ENCODE measurements at regions not wholly inside any gene's neighbourhood (a gene's known extent, or its start where the extent isn't known, plus 50 kb on each side); places are given as distances from the start of the nearest gene placed in this dataset.

DNA sequence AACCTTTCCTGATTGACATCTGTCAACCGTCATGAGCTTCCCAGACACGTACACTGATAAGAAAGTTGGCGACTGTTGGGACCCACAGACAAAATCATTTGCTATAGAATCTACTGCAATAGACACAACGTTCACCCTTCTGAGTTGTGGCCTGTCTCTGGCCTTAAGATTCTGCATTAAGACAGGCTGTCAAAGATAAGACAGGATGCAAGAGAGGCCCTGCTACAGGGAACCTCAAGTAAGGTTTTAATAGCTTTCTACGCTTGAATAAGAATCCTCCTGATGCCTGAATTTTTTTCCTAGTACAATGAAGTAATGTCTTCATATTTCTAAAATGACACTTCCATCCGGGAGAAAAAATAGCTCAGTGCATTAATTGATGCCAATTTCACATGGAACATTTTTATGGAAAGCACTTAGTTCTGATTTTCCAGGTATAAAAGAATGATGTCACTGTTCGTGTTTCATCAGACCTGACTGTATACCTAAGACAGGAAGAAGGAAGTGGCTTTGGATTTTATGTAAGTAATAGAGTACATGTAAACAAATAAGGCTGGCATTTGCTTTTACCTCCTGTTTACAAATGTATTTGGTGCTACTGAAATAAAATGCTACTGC lies 275.2 kb upstream of the GPC6 start:
- no peak for TF ChIP-seq GLIS3 (CRISPR knock-in tag; IDR thresholded peaks at IDR 0.05)
- TF ChIP-seq, protein P1, sequence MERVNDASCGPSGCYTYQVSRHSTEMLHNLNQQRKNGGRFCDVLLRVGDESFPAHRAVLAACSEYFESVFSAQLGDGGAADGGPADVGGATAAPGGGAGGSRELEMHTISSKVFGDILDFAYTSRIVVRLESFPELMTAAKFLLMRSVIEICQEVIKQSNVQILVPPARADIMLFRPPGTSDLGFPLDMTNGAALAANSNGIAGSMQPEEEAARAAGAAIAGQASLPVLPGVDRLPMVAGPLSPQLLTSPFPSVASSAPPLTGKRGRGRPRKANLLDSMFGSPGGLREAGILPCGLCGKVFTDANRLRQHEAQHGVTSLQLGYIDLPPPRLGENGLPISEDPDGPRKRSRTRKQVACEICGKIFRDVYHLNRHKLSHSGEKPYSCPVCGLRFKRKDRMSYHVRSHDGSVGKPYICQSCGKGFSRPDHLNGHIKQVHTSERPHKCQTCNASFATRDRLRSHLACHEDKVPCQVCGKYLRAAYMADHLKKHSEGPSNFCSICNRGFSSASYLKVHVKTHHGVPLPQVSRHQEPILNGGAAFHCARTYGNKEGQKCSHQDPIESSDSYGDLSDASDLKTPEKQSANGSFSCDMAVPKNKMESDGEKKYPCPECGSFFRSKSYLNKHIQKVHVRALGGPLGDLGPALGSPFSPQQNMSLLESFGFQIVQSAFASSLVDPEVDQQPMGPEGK (CRISPR knock-in tag; IDR thresholded peaks at IDR 0.05; ENCODE audit: borderline replicate concordance), result no peak
- no peak for TF ChIP-seq ZFP30 (CRISPR knock-in tag; IDR thresholded peaks at IDR 0.05)
- no peak for TF ChIP-seq RARB (CRISPR knock-in tag; IDR thresholded peaks at IDR 0.05)
- no peak for TF ChIP-seq ESRRG (CRISPR knock-in tag; IDR thresholded peaks at IDR 0.05)
- no peak for TF ChIP-seq BACH2 (CRISPR knock-in tag; IDR thresholded peaks at IDR 0.05; ENCODE audit: borderline replicate concordance)
- TF ChIP-seq, protein P2, sequence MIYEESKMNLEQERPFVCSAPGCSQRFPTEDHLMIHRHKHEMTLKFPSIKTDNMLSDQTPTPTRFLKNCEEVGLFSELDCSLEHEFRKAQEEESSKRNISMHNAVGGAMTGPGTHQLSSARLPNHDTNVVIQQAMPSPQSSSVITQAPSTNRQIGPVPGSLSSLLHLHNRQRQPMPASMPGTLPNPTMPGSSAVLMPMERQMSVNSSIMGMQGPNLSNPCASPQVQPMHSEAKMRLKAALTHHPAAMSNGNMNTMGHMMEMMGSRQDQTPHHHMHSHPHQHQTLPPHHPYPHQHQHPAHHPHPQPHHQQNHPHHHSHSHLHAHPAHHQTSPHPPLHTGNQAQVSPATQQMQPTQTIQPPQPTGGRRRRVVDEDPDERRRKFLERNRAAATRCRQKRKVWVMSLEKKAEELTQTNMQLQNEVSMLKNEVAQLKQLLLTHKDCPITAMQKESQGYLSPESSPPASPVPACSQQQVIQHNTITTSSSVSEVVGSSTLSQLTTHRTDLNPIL (CRISPR knock-in tag; IDR thresholded peaks at IDR 0.05; ENCODE audit: low read depth), result no peak
- TF ChIP-seq ZNF70 (CRISPR knock-in tag; IDR thresholded peaks at IDR 0.05), result no peak
- no peak for TF ChIP-seq ZC3H10 (CRISPR knock-in tag; IDR thresholded peaks at IDR 0.05)
- no peak for TF ChIP-seq ARNTL (CRISPR knock-in tag; IDR thresholded peaks at IDR 0.05; ENCODE audit: borderline replicate concordance, low read depth)
- no peak for TF ChIP-seq SNAI2 (CRISPR knock-in tag; IDR thresholded peaks at IDR 0.05)
- no peak for TF ChIP-seq CSDC2 (CRISPR knock-in tag; IDR thresholded peaks at IDR 0.05)
- TF ChIP-seq OSR1 (CRISPR knock-in tag; IDR thresholded peaks at IDR 0.05), result no peak
- no peak for TF ChIP-seq ZNF565 (CRISPR knock-in tag; conservative IDR thresholded peaks at IDR 0.05; ENCODE audit: low read depth)

All from SK-N-SH treated with all-trans-retinoic acid at 6 μM for 48 hours (cell line).